ENCODE measurements at regions not wholly inside any gene's neighbourhood (a gene's known extent, or its start where the extent isn't known, plus 50 kb on each side); places are given as distances from the start of the nearest gene placed in this dataset.

DNA sequence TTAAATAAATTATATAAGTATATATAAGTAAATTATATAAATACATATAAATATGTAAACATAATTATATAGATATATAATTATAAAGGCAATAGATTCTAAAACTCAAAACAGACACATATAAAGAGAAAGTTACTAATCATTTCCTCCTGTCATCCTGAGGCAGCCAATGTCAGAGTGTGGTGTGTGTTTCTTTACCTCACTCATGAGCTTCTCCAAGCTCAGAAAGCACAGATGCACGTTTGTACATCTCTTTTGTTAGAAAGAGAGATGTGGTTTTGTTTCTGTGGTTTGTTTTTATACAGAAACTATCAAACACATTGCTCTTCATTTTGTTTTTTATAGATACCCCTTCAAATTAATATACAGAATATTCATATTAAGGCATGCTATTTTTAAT is 594.8 kb downstream of the USP25 start:
- in situ Hi-C loops (cut with HindIII; ENCODE audit: low pct_unique_long_range_greater_than_20kb, low sequenced_read_pairs), result no loop called here
- no peak for DNase-seq (ENCODE audit: low read depth, low spot score)

- peak; percentile 90 for DNase-seq (ENCODE audit: low read depth, low spot score)
- in situ Hi-C loops (cut with HindIII; ENCODE audit: low pct_unique_long_range_greater_than_20kb, low sequenced_read_pairs), result no loop called here
Measured at GRCh38 chr21:16330082-16330907, 600.5 kb downstream of the USP25 start.

GRCh38 chr21:16330908-16331268 is 601.1 kb downstream of the USP25 start:
- DNase-seq (ENCODE audit: low read depth, low spot score), result no peak
- in situ Hi-C loops (cut with HindIII; ENCODE audit: low pct_unique_long_range_greater_than_20kb, low sequenced_read_pairs), result no loop called here

GRCh38 chr21:16337266-16337665 is 607.5 kb downstream of the USP25 start:
- in situ Hi-C loops (cut with HindIII; ENCODE audit: low pct_unique_long_range_greater_than_20kb, low sequenced_read_pairs), result no loop called here
- DNase-seq (ENCODE audit: low read depth, low spot score), result no peak

DNA sequence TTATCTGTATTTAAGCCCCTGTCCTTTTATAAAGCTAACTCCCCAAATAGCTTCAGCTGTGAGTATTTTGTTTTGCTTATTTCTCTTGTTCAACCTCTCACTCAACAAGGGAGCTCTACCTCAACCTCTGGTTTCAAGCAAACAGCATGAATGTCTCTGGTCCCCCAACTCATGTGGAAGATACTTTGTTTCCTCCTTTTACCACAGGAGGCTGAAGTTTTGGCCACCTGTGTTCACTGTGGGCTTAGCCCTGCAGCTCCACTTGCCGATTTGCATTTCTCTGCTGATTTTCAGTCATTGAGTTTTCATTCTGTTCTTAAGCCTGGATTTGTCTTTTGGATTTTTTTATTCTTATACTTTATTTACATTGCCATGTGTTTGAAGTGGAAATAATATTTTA is 613.1 kb downstream of the USP25 start:
- DNase-seq (ENCODE audit: low read depth, low spot score), result no peak
- in situ Hi-C loops (cut with HindIII; ENCODE audit: low pct_unique_long_range_greater_than_20kb, low sequenced_read_pairs), result no loop called here

- in situ Hi-C loops (cut with HindIII; ENCODE audit: low pct_unique_long_range_greater_than_20kb, low sequenced_read_pairs), result no loop called here
Measured at GRCh38 chr21:16343776-16344175, 614.0 kb downstream of the USP25 start.

DNA sequence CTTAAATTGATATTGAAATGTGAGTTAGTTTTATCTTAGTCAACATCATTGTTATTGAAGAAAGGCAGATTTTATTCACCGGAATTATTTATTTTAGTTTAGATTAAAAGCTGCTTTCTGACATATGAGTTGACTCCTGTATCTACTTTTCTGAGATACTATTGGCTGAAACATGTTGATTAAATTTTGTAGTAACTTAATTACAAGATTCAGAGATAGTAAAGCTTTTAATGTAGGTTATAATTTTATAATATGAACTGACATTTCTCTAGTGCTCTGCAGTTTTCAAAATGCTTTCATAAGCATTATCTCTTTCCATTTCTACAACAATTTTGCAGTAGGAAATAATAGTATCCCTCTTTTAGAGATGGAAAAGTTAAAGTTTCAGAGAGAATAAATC is 616.0 kb downstream of the USP25 start:
- no peak for DNase-seq (ENCODE audit: low read depth, low spot score)
- in situ Hi-C loops (cut with HindIII; ENCODE audit: low pct_unique_long_range_greater_than_20kb, low sequenced_read_pairs), result no loop called here

More at GRCh38 chr21:16343776-16344175, 614.0 kb downstream of the USP25 start:
- DNase-seq (ENCODE audit: low read depth, low spot score), result no peak

DNA sequence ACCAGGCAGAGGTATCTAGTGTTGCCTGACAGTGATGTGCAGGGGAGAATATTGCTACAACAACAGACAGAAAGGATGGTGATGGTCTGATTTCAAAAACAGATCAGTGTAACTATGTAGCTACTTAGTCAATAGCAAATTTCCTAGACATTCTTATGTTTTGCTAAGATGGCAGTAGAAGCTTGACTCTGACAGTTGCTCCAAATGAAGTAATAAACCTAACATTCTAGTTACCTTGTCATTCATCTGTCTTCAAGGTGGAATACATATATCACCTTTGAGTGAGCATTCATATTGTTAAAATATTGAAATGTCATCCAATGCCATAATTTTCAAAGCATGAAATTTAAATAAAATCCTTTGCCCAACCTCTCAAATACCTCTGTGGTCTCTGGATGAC is 617.4 kb downstream of the USP25 start:
- no peak for DNase-seq (ENCODE audit: low read depth, low spot score)
- in situ Hi-C loops (cut with HindIII; ENCODE audit: low pct_unique_long_range_greater_than_20kb, low sequenced_read_pairs), result no loop called here

DNA sequence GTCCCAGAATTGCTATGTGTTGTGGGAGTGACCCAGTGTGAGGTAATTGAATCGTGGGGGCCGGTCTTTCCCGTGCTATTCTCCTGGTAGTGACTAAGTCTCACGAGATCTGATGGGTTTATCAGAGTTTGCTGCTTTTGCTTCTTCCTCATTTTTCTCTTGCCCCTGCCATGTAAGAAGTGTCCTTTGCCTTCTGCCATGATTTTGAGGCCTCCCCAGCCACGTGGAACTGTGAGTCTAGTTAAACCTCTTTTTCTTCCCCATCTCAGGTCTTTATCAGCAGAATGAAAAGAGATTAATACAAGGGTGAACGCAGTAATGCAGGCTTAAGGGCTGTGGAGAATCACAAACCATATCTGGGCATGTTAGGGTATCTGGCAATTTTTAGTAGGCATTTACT is 624.0 kb downstream of the USP25 start:
- in situ Hi-C loops (cut with HindIII; ENCODE audit: low pct_unique_long_range_greater_than_20kb, low sequenced_read_pairs), result no loop called here
- no peak for DNase-seq (ENCODE audit: low read depth, low spot score)

GRCh38 chr21:16357994-16358393 is 628.2 kb downstream of the USP25 start:
- no peak for DNase-seq (ENCODE audit: low read depth, low spot score)
- in situ Hi-C loops (cut with HindIII; ENCODE audit: low pct_unique_long_range_greater_than_20kb, low sequenced_read_pairs), result no loop called here

DNA sequence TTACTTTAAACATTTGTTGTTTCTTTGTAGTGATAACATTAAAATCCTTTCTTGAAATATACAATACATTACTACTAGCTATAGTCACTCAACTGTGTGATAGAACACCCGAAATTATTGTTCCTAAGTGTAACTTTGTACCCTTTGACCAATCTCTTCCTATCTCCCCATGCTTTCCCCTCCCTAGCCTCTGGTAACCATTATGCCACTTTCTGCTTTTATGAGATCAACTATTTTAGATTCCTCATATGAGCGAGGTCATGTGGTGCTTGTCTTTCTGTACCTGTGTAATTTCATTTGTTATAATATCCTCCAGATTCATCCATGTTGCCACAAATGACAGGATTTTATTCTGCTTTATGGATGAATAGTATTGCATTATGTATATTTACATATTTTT is 629.0 kb downstream of the USP25 start:
- no peak for DNase-seq (ENCODE audit: low read depth, low spot score)
- in situ Hi-C loops (cut with HindIII; ENCODE audit: low pct_unique_long_range_greater_than_20kb, low sequenced_read_pairs), result no loop called here

GRCh38 chr21:16363100-16363499 is 633.3 kb downstream of the USP25 start:
- no peak for DNase-seq (ENCODE audit: low read depth, low spot score)
- in situ Hi-C loops (cut with HindIII; ENCODE audit: low pct_unique_long_range_greater_than_20kb, low sequenced_read_pairs), result no loop called here

- in situ Hi-C loops (cut with HindIII; ENCODE audit: low pct_unique_long_range_greater_than_20kb, low sequenced_read_pairs), result no loop called here
- DNase-seq (ENCODE audit: low read depth, low spot score), result no peak
Measured at GRCh38 chr21:16363518-16363917, 633.7 kb downstream of the USP25 start.

DNA sequence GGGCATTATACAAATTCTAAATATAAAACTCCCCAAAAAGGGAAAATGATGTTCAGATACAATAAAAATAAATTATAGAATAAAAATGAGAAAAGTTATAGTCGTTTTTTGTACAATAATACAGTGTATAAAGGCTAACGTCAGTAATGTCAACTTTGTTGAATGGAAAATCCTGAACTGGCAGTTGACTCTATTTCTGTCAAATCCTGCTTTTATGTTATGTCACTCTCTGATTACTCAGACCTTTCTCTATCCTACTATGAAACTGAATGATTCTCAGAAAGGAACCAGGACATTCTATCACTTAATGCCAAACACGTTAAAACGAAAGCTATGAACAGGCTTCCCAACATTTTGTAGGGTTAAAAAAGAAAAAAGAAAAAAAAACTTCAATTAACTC is 636.4 kb downstream of the USP25 start:
- DNase-seq (ENCODE audit: low read depth, low spot score), result no peak
- in situ Hi-C loops (cut with HindIII; ENCODE audit: low pct_unique_long_range_greater_than_20kb, low sequenced_read_pairs), result no loop called here

DNA sequence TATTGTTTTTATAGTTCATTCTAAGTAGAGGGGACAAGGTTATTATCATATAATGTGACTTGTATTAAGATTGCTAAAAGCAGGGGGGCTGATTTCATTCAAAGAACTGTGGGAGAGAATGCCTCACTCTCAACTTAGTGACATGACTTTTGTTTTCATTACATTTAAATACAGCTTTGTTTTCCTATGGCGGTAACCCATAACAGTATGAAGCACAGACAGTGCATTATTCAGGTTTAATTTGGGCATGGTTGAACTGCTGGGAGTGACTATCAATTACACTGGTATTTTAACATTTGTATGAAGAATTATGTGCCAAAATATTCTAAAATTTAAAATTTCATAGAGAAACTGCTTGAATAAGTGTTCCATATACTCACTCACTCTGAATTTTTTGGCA is 637.3 kb downstream of the USP25 start:
- DNase-seq (ENCODE audit: low read depth, low spot score), result no peak
- in situ Hi-C loops (cut with HindIII; ENCODE audit: low pct_unique_long_range_greater_than_20kb, low sequenced_read_pairs), result no loop called here

DNA sequence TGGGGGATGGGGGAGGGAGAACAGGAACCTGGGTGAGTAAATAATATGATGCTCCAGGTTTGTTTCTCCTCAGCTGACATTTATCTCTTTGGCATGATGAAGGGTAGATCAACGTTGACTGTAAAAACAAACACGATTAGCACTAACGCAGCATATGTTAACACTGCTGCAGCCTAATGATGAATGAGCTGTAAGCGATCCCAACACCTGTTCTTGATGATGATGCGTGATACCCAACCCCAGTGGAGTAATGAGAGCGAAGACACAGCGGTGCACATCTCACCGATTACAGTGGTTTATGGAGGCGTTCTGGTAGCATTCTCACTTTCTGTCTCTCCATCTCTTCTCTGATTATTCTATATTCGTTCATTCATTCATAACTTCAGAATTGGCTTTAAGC is 640.4 kb downstream of the USP25 start:
- no peak for DNase-seq (ENCODE audit: low read depth, low spot score)
- in situ Hi-C loops (cut with HindIII; ENCODE audit: low pct_unique_long_range_greater_than_20kb, low sequenced_read_pairs), result no loop called here

DNA sequence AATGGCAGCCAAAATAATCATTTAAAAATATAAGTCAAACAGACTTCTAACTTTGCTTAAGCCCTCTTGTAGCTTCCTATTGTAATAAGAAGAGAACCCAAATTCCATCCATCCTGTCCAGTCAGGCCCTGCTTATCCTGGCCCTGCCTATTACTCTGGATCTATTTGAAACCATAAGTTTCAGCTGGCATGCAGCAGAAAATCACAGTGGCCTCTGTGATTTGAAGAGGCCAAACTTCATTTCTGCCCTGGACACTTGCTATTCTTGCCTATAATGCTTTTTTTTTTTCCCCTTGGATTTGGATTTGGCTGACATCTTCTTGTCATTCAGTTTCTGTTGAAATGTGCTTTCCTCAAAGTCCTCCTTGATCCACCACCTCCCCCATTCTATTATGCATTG is 642.8 kb downstream of the USP25 start:
- in situ Hi-C loops (cut with HindIII; ENCODE audit: low pct_unique_long_range_greater_than_20kb, low sequenced_read_pairs), result no loop called here

DNA sequence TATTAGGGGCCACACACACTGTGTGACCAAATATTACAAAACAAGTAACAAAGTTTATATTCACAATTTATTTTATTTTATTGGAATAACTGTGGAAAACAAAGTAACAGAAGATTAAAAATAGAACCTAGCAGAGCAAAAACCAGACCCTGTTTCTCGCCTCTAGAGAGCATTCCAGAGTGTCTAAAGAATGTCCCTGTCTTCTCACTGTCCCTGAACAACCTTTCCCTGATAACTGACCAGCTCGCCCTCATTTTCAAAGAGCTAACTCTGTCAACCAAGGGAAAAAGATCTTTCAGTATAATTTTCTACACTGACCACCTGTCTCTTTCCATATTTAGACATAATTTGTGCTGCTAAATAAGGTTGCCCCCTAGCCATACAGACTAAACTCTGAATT is 646.9 kb downstream of the USP25 start:
- no peak for DNase-seq (ENCODE audit: low read depth, low spot score)
- in situ Hi-C loops (cut with HindIII; ENCODE audit: low pct_unique_long_range_greater_than_20kb, low sequenced_read_pairs), result no loop called here

More for the DNA sequence above, 642.8 kb downstream of the USP25 start:
- DNase-seq (ENCODE audit: low read depth, low spot score), result no peak

GRCh38 chr21:16377120-16377658 is 647.4 kb downstream of the USP25 start:
- in situ Hi-C loops (cut with HindIII; ENCODE audit: low pct_unique_long_range_greater_than_20kb, low sequenced_read_pairs), result no loop called here
- no peak for DNase-seq (ENCODE audit: low read depth, low spot score)

Measured in SK-MEL-5 (cell line).